GM12878 (cell line): ENCODE measurements at regions not wholly inside any gene's neighbourhood (a gene's known extent, or its start where the extent isn't known, plus 50 kb on each side); places are given as distances from the start of the nearest gene placed in this dataset.

Experiments
- BACH1 ChIP-seq: fragments of 450-650 bp; IDR thresholded peaks from 2 replicates; pipeline ENCODE4 v1.6.1; 2017; ENCODE audit warnings: mild to moderate bottlenecking, borderline replicate concordance
- EED ChIP-seq: sonication (generic); IDR thresholded peaks from 2 replicates; pipeline ENCODE4 v1.6.1; 2016; ENCODE audit warnings: antibody characterized with exemption, low read depth
- EGR1 ChIP-seq, 2 experiments: IDR thresholded peaks; 1 replicate in 1 of 2; 2 replicates in 1 of 2; pipeline ENCODE4 v1.6.1; 2011 to 2012; ENCODE audit warnings: low read depth in 2 of 2, low read length in 2 of 2, borderline replicate concordance in 1 of 2, mild to moderate bottlenecking in 1 of 2, moderate library complexity in 1 of 2
- EP300 ChIP-seq, 2 experiments: fragments of 150-350 bp in 1 of 2; IDR thresholded peaks; 2 replicates each; pipeline ENCODE4 v1.6.1; 2011 to 2012; ENCODE audit warnings: low read depth in 2 of 2, low read length in 2 of 2, borderline replicate concordance in 1 of 2, improper control_type of control experiment in 1 of 2, inconsistent platforms in 1 of 2; ENCODE audit not compliant: control insufficient read depth in 1 of 2
- EZH2 ChIP-seq: IDR thresholded peaks from 2 replicates; pipeline ENCODE4 v1.6.1; 2012; ENCODE audit warnings: low read depth, mild to moderate bottlenecking, control low read depth, inconsistent platforms, low read length, borderline replicate concordance; ENCODE audit not compliant: control insufficient read depth
- NR2C2 ChIP-seq: IDR thresholded peaks from 2 replicates; pipeline ENCODE4 v1.6.1; 2011; ENCODE audit warnings: borderline replicate concordance, low read depth; ENCODE audit not compliant: control insufficient read depth, insufficient read length
- NRF1 ChIP-seq: conservative IDR thresholded peaks from 2 replicates; pipeline ENCODE4 v1.6.1; 2011; ENCODE audit warnings: mild to moderate bottlenecking, low read depth, low read length, improper control_type of control experiment
- POLR2AphosphoS5 ChIP-seq: IDR thresholded peaks from 2 replicates; pipeline ENCODE4 v1.6.1; 2011; ENCODE audit warnings: mild to moderate bottlenecking, low read length, inconsistent platforms
- SIN3A ChIP-seq: IDR thresholded peaks from 2 replicates; pipeline ENCODE4 v1.6.1; 2012; ENCODE audit warnings: low read depth, low read length, improper control_type of control experiment
- SMAD1 ChIP-seq: fragments of 450-650 bp; IDR thresholded peaks from 2 replicates; pipeline ENCODE4 v1.6.1; 2018; ENCODE audit warnings: mild to moderate bottlenecking, low read depth; ENCODE audit not compliant: partially characterized antibody
- ZBED1 ChIP-seq: IDR thresholded peaks from 2 replicates; pipeline ENCODE4 v1.6.1; 2016; ENCODE audit warnings: borderline replicate concordance
- TF ChIP-seq, protein P1 (sequence below): fragments of 150-350 bp; IDR thresholded peaks from 2 replicates; pipeline ENCODE4 v1.6.1; 2014; ENCODE audit warnings: mild to moderate bottlenecking, low read depth, low read length
- TF ChIP-seq, protein P2 (sequence below), 3 experiments: IDR thresholded peaks in 2 of 3; conservative IDR thresholded peaks in 1 of 3; 2 replicates each; pipeline ENCODE4 v1.5.1; 2011; ENCODE audit warnings: low read depth in 3 of 3, low read length in 3 of 3, mild to moderate bottlenecking in 3 of 3, control low read depth in 2 of 3, moderate library complexity in 2 of 3, inconsistent platforms in 1 of 3, mixed read lengths in 1 of 3; ENCODE audit not compliant: control insufficient read depth in 2 of 3, insufficient read depth in 1 of 3; ENCODE audit errors: extremely low read depth in 1 of 3
- TF ChIP-seq, protein P3 (sequence below): IDR thresholded peaks from 2 replicates; pipeline ENCODE4 v1.6.1; 2012; ENCODE audit warnings: mild to moderate bottlenecking, low read depth, low read length

DNA sequence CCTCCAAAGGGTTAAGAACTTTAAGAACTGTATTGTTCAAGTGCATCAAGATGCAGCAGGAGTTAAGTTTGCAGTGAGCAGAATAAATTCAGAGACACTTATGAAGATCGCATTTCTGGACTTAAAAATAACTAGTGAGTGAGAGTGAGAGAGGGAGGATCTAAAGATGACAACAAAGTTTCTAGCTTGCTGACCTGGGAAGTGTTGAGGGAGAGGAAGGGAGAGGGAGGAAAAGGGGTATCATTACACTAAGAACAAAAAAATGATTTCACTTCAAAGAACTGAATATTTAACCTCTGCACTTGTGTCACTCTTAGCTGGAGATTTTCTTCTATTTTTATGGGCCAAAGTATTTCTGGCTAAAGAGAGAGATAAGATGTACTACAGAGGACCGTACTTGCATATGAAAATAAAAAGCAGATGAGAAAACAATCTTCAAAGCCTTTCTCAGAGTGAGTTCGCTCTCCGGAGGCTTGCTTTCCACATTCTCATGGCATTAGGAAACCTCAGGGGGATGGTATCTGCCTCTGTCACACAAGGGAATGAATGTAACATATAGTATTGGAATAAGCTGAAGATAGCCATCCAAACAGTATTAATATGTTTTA is 91.4 kb upstream of the TJP1 start:
- TF ChIP-seq POLR2AphosphoS5 (no peak), SMAD1 (no peak), BACH1 (no peak), EGR1 (IDR thresholded peaks at IDR 0.05; ENCODE audit: borderline replicate concordance in 1 of 2, low read depth in 2 of 2, low read length in 2 of 2) (no peak), EZH2 (no peak), NRF1 (no peak), EED (no peak), EP300 (IDR thresholded peaks at IDR 0.05; ENCODE audit: borderline replicate concordance in 1 of 2, control insufficient read depth in 1 of 2, low read depth in 2 of 2, low read length in 2 of 2) (no peak), NR2C2 (no peak), SIN3A (no peak), ZBED1 (no peak)
- TF ChIP-seq, protein P1, sequence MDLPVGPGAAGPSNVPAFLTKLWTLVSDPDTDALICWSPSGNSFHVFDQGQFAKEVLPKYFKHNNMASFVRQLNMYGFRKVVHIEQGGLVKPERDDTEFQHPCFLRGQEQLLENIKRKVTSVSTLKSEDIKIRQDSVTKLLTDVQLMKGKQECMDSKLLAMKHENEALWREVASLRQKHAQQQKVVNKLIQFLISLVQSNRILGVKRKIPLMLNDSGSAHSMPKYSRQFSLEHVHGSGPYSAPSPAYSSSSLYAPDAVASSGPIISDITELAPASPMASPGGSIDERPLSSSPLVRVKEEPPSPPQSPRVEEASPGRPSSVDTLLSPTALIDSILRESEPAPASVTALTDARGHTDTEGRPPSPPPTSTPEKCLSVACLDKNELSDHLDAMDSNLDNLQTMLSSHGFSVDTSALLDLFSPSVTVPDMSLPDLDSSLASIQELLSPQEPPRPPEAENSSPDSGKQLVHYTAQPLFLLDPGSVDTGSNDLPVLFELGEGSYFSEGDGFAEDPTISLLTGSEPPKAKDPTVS: no peak
- TF ChIP-seq, protein P2, sequence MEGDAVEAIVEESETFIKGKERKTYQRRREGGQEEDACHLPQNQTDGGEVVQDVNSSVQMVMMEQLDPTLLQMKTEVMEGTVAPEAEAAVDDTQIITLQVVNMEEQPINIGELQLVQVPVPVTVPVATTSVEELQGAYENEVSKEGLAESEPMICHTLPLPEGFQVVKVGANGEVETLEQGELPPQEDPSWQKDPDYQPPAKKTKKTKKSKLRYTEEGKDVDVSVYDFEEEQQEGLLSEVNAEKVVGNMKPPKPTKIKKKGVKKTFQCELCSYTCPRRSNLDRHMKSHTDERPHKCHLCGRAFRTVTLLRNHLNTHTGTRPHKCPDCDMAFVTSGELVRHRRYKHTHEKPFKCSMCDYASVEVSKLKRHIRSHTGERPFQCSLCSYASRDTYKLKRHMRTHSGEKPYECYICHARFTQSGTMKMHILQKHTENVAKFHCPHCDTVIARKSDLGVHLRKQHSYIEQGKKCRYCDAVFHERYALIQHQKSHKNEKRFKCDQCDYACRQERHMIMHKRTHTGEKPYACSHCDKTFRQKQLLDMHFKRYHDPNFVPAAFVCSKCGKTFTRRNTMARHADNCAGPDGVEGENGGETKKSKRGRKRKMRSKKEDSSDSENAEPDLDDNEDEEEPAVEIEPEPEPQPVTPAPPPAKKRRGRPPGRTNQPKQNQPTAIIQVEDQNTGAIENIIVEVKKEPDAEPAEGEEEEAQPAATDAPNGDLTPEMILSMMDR (IDR thresholded peaks at IDR 0.05 in 2 of 3, conservative IDR thresholded peaks at IDR 0.05 in 1 of 3; ENCODE audit: control insufficient read depth in 2 of 3, extremely low read depth in 1 of 3, insufficient read depth in 1 of 3, low read depth in 3 of 3, low read length in 3 of 3): no peak
- TF ChIP-seq, protein P3, sequence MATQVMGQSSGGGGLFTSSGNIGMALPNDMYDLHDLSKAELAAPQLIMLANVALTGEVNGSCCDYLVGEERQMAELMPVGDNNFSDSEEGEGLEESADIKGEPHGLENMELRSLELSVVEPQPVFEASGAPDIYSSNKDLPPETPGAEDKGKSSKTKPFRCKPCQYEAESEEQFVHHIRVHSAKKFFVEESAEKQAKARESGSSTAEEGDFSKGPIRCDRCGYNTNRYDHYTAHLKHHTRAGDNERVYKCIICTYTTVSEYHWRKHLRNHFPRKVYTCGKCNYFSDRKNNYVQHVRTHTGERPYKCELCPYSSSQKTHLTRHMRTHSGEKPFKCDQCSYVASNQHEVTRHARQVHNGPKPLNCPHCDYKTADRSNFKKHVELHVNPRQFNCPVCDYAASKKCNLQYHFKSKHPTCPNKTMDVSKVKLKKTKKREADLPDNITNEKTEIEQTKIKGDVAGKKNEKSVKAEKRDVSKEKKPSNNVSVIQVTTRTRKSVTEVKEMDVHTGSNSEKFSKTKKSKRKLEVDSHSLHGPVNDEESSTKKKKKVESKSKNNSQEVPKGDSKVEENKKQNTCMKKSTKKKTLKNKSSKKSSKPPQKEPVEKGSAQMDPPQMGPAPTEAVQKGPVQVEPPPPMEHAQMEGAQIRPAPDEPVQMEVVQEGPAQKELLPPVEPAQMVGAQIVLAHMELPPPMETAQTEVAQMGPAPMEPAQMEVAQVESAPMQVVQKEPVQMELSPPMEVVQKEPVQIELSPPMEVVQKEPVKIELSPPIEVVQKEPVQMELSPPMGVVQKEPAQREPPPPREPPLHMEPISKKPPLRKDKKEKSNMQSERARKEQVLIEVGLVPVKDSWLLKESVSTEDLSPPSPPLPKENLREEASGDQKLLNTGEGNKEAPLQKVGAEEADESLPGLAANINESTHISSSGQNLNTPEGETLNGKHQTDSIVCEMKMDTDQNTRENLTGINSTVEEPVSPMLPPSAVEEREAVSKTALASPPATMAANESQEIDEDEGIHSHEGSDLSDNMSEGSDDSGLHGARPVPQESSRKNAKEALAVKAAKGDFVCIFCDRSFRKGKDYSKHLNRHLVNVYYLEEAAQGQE: no peak
